ENCODE measurements at regions not wholly inside any gene's neighbourhood (a gene's known extent, or its start where the extent isn't known, plus 50 kb on each side); places are given as distances from the start of the nearest gene placed in this dataset.
"Not testable (repeated sequence)": the region's sequence is repeated elsewhere in the genome, so short reads cannot be mapped to it uniquely, and the experiment has no call there.

DNA sequence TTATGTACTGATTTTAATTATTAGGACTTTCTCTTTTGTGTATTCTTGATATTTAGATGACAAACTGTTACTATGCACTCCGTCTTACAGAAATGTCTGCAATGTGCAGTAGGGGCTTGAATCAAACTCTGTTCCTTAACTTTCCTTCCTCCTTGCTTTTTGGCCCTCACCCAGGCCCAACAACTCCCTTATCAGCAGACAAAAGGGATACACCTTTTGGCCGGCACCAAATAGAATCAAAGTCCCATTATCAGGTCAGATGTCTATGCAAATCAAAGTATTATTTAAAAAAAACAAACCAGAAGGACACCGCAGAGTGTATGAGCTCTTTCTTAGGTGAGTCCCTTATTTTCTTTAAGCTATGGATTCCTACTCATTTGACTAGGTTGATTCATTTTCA, 116.3 kb upstream of the SERPINE2 start:
- ChIA-PET CTCF (interaction anchor here (0.6 to 1.2 kb wide), 2 partner anchors 161 to 1879 kb away, joined by 3 read pairs; no protein-coding TSS in a partner anchor), POLR2A (no interaction called here)
- Histone ChIP-seq H3K27me3 (ENCODE audit: control insufficient read depth, insufficient read depth, low read length) (no peaks in the 10 kb centered on the region), H3K4me3 (ENCODE audit: low read depth, low read length) (no peak overlapping the region), H3K36me3 (ENCODE audit: control insufficient read depth, insufficient read depth, low read length) (no peaks in the 10 kb centered on the region)
- no peak for DNase-seq (ENCODE audit: low read depth)
- TF ChIP-seq CTCF (IDR thresholded peaks at IDR 0.05; ENCODE audit: insufficient read depth, low read depth, low read length): no peak

GRCh38 chr2:224151680-224152310, 112.7 kb upstream of the SERPINE2 start:
- CTCF ChIA-PET: interaction anchor here (0.7 kb wide), 1 partner anchor 133 kb away, joined by 3 read pairs; no protein-coding TSS in a partner anchor
- no peak for TF ChIP-seq CTCF (IDR thresholded peaks at IDR 0.05; ENCODE audit: insufficient read depth, low read depth, low read length)
- H3K27me3 ChIP-seq (ENCODE audit: control insufficient read depth, insufficient read depth, low read length): no peaks in the 10 kb centered on the region
- no peaks in the 10 kb centered on the region for H3K36me3 ChIP-seq (ENCODE audit: control insufficient read depth, insufficient read depth, low read length)
- POLR2A ChIA-PET: no interaction called here
- H3K4me3 ChIP-seq (ENCODE audit: low read depth, low read length): no peak overlapping the region
- no peak for DNase-seq (ENCODE audit: low read depth)

DNA sequence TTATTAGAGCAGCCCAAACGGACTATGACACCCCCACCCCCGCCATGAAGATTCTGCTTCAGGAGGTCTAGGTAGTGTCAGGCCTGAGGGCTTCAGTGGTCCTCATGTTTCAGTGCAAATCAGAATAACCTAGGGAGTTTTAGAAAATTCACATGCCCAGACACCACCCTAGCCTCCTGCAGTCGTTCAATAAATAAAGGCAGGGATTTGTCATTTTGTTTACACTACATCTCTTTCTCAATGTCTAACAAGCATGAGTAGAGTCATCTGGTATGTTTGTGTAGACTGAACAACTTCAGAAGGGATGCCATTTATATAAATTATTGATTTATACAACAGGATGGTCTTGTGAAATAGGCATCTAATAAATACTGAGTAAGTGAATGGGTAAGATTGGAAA, 112.1 kb upstream of the SERPINE2 start:
- Histone ChIP-seq H3K27me3 (ENCODE audit: control insufficient read depth, insufficient read depth, low read length) (no peaks in the 10 kb centered on the region), H3K4me3 (ENCODE audit: low read depth, low read length) (no peak overlapping the region), H3K36me3 (ENCODE audit: control insufficient read depth, insufficient read depth, low read length) (no peaks in the 10 kb centered on the region)
- no peak for TF ChIP-seq CTCF (IDR thresholded peaks at IDR 0.05; ENCODE audit: insufficient read depth, low read depth, low read length)
- POLR2A ChIA-PET: no interaction called here
- DNase-seq (ENCODE audit: low read depth): no peak
- CTCF ChIA-PET: no interaction called here

GRCh38 chr2:224148058-224148457, 109.0 kb upstream of the SERPINE2 start:
- H3K27me3 ChIP-seq (ENCODE audit: control insufficient read depth, insufficient read depth, low read length); H3K4me3 ChIP-seq (ENCODE audit: low read depth, low read length); DNase-seq (ENCODE audit: low read depth); H3K36me3 ChIP-seq (ENCODE audit: control insufficient read depth, insufficient read depth, low read length): not testable (repeated sequence)
- ChIA-PET POLR2A (interaction anchor here (0.5 kb wide), 1 partner anchor 9 kb away, joined by 14 read pairs; no protein-coding TSS in a partner anchor), CTCF (interaction anchor here (1.1 to 1.5 kb wide), 2 partner anchors 136 to 155 kb away, joined by 5 to 9 read pairs; no protein-coding TSS in a partner anchor)

DNA sequence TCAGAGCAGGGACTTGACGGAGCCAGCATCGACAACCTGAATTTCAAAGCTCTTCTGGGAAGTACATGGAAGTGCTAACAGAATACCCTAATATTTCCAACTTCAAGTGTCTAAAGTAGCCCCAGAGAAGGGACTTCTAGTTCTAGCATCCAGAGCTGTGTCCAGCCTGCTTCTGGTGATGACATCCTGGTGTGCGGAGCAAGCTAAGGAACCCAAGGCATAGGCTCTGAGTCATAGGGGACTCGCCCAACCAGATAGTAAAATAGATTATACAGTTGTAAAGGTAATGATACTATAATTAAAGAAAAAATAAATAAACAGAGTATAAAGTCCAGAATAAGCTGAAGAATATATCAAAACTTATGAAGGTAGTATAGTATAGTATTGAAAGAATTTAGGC, 108.1 kb upstream of the SERPINE2 start:
- no peak overlapping the region for H3K4me3 ChIP-seq (ENCODE audit: low read depth, low read length)
- ChIA-PET CTCF (interaction anchor here (0.8 to 1.5 kb wide), 4 partner anchors 9 to 154 kb away, joined by 3 to 9 read pairs (median 4); no protein-coding TSS in a partner anchor), POLR2A (no interaction called here)
- H3K36me3 ChIP-seq (ENCODE audit: control insufficient read depth, insufficient read depth, low read length): no peaks in the 10 kb centered on the region
- no peak for DNase-seq (ENCODE audit: low read depth)
- no peak for TF ChIP-seq CTCF (IDR thresholded peaks at IDR 0.05; ENCODE audit: insufficient read depth, low read depth, low read length)
- H3K27me3 ChIP-seq (ENCODE audit: control insufficient read depth, insufficient read depth, low read length): no peaks in the 10 kb centered on the region
